Ishikawa (cell line): ENCODE measurements at regions not wholly inside any gene's neighbourhood (a gene's known extent, or its start where the extent isn't known, plus 50 kb on each side); places are given as distances from the start of the nearest gene placed in this dataset.

Source experiments
- CEBPB ChIP-seq: IDR thresholded peaks from 2 replicates; pipeline ENCODE4 v1.6.1; 2012
- CREB1 ChIP-seq: IDR thresholded peaks from 2 replicates; pipeline ENCODE4 v1.6.1; 2012; ENCODE audit warnings: low read depth
- EGR1 ChIP-seq: IDR thresholded peaks from 2 replicates; pipeline ENCODE4 v1.6.1; 2012
- EP300 ChIP-seq: IDR thresholded peaks from 2 replicates; pipeline ENCODE4 v1.6.1; 2012; ENCODE audit warnings: borderline replicate concordance
- FOXM1 ChIP-seq: IDR thresholded peaks from 2 replicates; pipeline ENCODE4 v1.6.1; 2012; ENCODE audit warnings: low read depth, borderline replicate concordance
- MAX ChIP-seq: IDR thresholded peaks from 2 replicates; pipeline ENCODE4 v1.6.1; 2012
- NFIC ChIP-seq: IDR thresholded peaks from 2 replicates; pipeline ENCODE4 v1.6.1; 2012
- RAD21 ChIP-seq: IDR thresholded peaks from 2 replicates; pipeline ENCODE4 v1.6.1; 2012; ENCODE audit warnings: low read depth
- REST ChIP-seq: IDR thresholded peaks from 2 replicates; pipeline ENCODE4 v1.6.1; 2012; ENCODE audit warnings: low read depth, mild to moderate bottlenecking
- TAF1 ChIP-seq: IDR thresholded peaks from 2 replicates; pipeline ENCODE4 v1.6.1; 2012; ENCODE audit warnings: low read depth, mild to moderate bottlenecking
- TCF12 ChIP-seq: IDR thresholded peaks from 2 replicates; pipeline ENCODE4 v1.6.1; 2012; ENCODE audit warnings: low read depth
- TEAD4 ChIP-seq: IDR thresholded peaks from 2 replicates; pipeline ENCODE4 v1.6.1; 2012
- YY1 ChIP-seq: IDR thresholded peaks from 2 replicates; pipeline ENCODE4 v1.6.1; 2012; ENCODE audit warnings: low read depth
- ZBTB7A ChIP-seq: IDR thresholded peaks from 2 replicates; pipeline ENCODE4 v1.6.1; 2012; ENCODE audit warnings: low read depth
- TF ChIP-seq, protein P1 (sequence below): IDR thresholded peaks from 2 replicates; pipeline ENCODE4 v1.6.1; 2012

DNA sequence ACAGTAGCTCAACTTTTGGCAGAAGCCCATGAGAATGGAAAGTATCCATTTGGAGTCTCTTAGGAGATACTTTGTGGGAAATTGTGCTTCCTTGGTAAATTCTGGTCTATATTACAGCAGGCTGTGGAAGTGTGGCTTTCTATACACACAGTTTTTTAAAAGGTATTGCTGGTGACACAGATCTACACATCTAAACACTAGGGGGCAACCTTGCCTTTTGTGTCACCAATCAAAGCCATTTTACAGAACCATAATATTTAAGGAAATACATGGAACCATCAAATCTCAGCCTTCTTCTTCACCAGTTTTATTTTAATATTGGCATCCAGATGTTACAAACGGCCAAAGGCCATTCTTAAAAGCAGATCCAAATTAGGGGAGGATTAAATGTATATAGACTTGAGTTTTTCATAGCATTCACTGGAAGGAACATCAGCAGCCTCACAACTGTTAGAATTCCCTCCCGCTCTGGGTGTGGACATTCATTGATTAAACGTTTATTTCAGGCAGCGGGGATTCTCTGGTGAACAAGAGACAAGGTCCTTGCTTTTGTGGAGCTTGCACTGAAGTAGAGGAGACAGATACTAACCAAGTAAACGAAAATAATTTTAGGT lies 132.4 kb upstream of the EPB41L4A start:
- peak; percentile 92 for TF ChIP-seq RAD21
- no peak for TF ChIP-seq TEAD4

- TF ChIP-seq REST (no peak), TEAD4 (no peak), TCF12 (no peak), CEBPB (no peak), MAX (no peak), EGR1 (no peak), CREB1 (no peak), RAD21 (no peak), YY1 (no peak), ZBTB7A (no peak), EP300 (no peak), TAF1 (no peak), NFIC (no peak), FOXM1 (no peak)
- TF ChIP-seq, protein P1, sequence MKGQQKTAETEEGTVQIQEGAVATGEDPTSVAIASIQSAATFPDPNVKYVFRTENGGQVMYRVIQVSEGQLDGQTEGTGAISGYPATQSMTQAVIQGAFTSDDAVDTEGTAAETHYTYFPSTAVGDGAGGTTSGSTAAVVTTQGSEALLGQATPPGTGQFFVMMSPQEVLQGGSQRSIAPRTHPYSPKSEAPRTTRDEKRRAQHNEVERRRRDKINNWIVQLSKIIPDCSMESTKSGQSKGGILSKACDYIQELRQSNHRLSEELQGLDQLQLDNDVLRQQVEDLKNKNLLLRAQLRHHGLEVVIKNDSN: no peak
These were observed 133.1 kb upstream of the EPB41L4A start for GRCh38 chr5:112552216-112552615.

DNA sequence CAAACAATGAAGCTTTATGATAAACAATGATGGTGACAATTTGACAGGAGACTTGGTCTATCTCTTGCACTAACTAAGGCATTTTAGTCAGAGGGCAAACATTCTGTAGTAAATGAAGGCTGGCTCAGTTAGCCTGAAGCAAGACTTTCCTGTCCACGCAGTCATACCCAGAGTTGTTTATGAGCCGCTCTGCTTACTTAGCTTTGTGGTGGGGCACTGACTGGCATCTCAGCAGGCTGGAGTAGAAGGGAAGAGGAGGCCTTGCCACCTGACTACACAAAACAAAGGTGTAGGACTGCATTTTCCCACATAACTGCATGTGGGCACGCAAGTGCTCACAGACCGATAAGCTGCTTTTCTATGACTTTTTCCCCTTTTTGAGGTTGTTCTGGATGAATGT lies 133.7 kb upstream of the EPB41L4A start:
- TF ChIP-seq RAD21 (no peak), ZBTB7A (no peak), NFIC (no peak), TEAD4 (no peak), EGR1 (no peak)
- TF ChIP-seq, protein P1: no peak

- no peak for TF ChIP-seq NFIC
These were observed 135.3 kb upstream of the EPB41L4A start for GRCh38 chr5:112554101-112554977.

DNA sequence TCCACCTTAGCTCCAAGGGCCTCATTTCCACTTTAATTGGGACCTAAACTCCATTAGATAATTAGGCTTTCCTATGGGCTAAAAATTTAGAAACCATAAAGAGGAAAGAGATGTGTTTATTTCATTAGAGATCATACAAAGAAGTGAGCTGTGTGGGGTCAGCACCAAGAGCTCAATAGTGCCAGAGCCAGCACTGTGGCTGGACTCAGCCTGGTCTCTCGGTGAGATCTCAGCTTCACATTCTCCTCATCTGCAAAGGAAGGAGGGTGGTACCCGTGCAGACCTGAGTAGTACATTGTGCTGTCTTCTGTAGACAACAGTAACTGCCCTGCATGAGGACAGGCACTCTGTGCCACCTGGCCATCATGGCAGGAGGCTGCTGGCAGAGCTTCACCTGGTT lies 136.1 kb upstream of the EPB41L4A start:
- TF ChIP-seq MAX (no peak), RAD21 (no peak), REST (no peak), ZBTB7A (no peak), EGR1 (no peak), YY1 (no peak)
- TF ChIP-seq, protein P1: no peak

GRCh38 chr5:112555691-112556090 lies 136.6 kb upstream of the EPB41L4A start:
- TF ChIP-seq EP300: no peak

DNA sequence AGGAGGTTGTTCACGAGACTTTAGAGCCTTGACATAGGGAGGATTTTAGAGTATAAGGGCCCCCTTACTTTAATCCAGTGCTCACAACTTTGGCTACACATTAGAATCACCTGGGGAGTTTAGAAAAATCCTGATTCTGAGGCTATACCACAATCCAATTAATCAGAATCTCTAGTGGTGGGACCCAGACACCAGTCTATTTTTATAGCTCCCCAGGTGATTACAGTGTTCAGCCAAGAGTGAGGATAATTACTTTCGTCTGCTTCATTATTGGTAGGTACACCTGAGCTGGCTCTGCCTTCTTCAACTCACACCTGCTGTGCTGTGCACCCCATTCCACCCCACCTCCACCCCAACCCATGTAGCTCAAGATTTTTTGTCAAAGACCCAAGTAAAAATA lies 141.3 kb upstream of the EPB41L4A start:
- TF ChIP-seq EP300 (no peak), NFIC (no peak), REST (no peak), EGR1 (no peak), TEAD4 (no peak), CREB1 (no peak), YY1 (no peak)
